SJSA1 (cell line): ENCODE measurements at regions not wholly inside any gene's neighbourhood (a gene's known extent, or its start where the extent isn't known, plus 50 kb on each side); places are given as distances from the start of the nearest gene placed in this dataset.

ENCODE experiments used
- DNase-seq, 2 experiments: peaks; one replicate each; pipeline ENCODE4 v3.0.0-alpha.2; 2015 to 2020; ENCODE audit warnings: low spot score in 2 of 2, low read depth in 1 of 2
- H3K27ac ChIP-seq: fragments of 250-450 bp; sonication (Bioruptor Pico); 2 replicates; pipeline ENCODE4 v1.5.1; 2020; ENCODE audit warnings: mild to moderate bottlenecking, moderate library complexity
- H3K27me3 ChIP-seq: fragments of 250-450 bp; sonication (Bioruptor Pico); replicated peaks from 2 replicates; pipeline ENCODE4 v1.5.1; 2020; ENCODE audit warnings: mild to moderate bottlenecking, moderate library complexity
- H3K36me3 ChIP-seq: fragments of 250-450 bp; sonication (Bioruptor Pico); 2 replicates; pipeline ENCODE4 v1.5.1; 2020; ENCODE audit warnings: mild to moderate bottlenecking
- H3K4me1 ChIP-seq: fragments of 250-450 bp; sonication (Bioruptor Pico); replicated peaks from 2 replicates; pipeline ENCODE4 v1.6.1; 2021; ENCODE audit warnings: mild to moderate bottlenecking
- H3K4me3 ChIP-seq: fragments of 250-450 bp; sonication (Bioruptor Pico); 2 replicates; pipeline ENCODE4 v1.5.1; 2020; ENCODE audit warnings: mild to moderate bottlenecking
- H3K9me3 ChIP-seq: fragments of 250-450 bp; sonication (Bioruptor Pico); replicated peaks from 2 replicates; pipeline ENCODE4 v1.5.1; 2020; ENCODE audit warnings: mild to moderate bottlenecking

- DNase-seq: no peak
- Histone ChIP-seq H3K4me3 (no peak overlapping the region), H3K9me3 (peaks cover 21% of the 10 kb centered on the region; the same call in 1 of the 2 replicates), H3K27ac (no peak overlapping the region), H3K36me3 (no peaks in the 10 kb centered on the region), H3K4me1 (no peaks in the 10 kb centered on the region), H3K27me3 (no peaks in the 10 kb centered on the region)
Observed at GRCh38 chr5:164801910-164802309, 1296.5 kb downstream of the MAT2B start.

DNA sequence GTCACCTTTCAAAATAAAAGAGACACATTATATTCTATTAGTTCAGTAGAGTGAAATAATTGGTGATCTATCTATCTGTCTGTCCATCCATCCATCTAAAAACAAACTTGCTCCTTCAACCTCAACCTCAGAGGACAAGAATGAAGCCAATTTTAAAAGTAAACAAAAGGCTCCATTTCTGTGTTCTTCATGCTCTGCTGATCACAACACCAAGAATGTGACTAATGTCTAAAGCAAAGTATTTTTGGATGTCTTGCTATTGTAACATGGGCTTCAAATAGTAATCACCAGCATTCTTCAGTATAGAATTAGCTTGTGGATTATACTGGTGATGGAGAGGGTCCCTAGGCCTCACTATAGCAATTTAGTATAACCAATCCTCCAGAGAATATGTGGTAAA lies 1304.4 kb downstream of the MAT2B start:
- no peak overlapping the region for H3K27ac ChIP-seq
- no peaks in the 10 kb centered on the region for H3K36me3 ChIP-seq
- no peaks in the 10 kb centered on the region for H3K4me1 ChIP-seq
- H3K27me3 ChIP-seq: no peaks in the 10 kb centered on the region
- peaks cover 3% of the 10 kb centered on the region; the same call in 1 of the 2 replicates for H3K9me3 ChIP-seq
- no peak overlapping the region for H3K4me3 ChIP-seq
- DNase-seq: no peak

DNA sequence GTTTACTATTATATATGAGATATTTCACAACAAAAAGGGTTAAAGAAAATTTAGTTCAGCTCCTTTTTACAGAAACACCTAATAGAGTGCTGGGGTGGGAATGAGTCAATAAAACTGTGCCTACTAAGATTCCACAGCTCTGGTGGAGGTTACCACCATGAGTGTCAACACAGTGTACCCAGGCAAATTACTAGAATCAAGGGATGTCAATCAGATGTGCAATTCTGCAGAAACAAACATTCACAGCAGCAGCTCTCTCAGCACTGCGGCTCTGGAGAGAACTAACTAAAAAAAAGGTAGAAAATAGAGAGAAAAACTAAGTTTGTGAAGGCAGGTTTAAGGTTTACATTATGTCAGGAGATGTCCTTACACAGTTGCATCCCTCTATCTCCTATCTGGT lies 1313.0 kb downstream of the MAT2B start:
- Histone ChIP-seq H3K27ac (no peak overlapping the region), H3K9me3 (peaks cover 12% of the 10 kb centered on the region; the same call in 1 of the 2 replicates), H3K4me3 (no peak overlapping the region), H3K4me1 (no peaks in the 10 kb centered on the region), H3K36me3 (no peaks in the 10 kb centered on the region), H3K27me3 (no peaks in the 10 kb centered on the region)
- DNase-seq: no peak

DNA sequence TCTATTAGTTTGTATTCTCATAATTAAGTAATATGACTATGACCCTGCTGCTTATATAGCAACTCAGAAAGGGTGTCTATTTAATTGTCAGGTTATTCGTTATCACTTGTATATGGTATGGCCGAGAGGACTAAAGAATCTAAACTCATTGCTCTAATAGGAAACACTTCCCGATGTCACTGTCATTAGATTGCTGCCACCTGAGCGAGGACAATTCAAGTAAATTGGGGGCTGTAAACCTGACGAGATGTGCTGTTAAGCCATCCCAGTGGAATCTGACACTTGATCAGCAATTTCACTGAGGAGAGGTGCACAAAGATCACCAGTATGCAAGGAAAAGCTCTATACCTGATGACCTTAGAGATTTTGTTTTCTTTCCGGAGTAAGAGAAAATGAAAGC lies 1319.3 kb downstream of the MAT2B start:
- Histone ChIP-seq H3K9me3 (peaks cover 11% of the 10 kb centered on the region), H3K4me3 (no peak overlapping the region), H3K36me3 (no peaks in the 10 kb centered on the region), H3K4me1 (no peaks in the 10 kb centered on the region), H3K27ac (no peak overlapping the region), H3K27me3 (no peaks in the 10 kb centered on the region)
- no peak for DNase-seq

DNA sequence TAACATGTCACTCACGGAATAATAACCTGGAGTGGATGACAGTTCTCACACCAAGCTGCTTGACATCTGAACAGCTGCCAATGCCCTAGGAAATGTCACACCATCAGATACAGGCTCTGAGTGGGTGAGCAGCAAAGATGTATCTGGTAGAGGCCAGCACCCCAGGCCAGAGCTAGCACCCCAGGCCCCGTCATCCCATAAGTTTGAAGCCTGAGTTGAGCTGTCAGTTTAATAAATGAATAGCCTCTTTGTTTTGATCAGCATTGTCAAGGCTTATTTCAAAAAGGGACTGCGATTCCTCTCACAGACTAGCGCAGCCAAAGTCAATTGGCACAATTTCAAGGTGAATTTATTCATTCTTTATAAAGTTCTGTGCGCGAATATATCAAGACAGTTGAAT lies 1327.1 kb downstream of the MAT2B start:
- Histone ChIP-seq H3K4me3 (no peak overlapping the region), H3K27ac (no peak overlapping the region), H3K36me3 (no peaks in the 10 kb centered on the region), H3K9me3 (peaks cover 2% of the 10 kb centered on the region; the same call in 1 of the 2 replicates), H3K4me1 (no peaks in the 10 kb centered on the region), H3K27me3 (no peaks in the 10 kb centered on the region)
- DNase-seq: no peak

GRCh38 chr5:164844348-164844747 lies 1338.9 kb downstream of the MAT2B start:
- Histone ChIP-seq H3K9me3 (peaks cover 13% of the 10 kb centered on the region), H3K27me3 (no peaks in the 10 kb centered on the region), H3K4me3 (no peak overlapping the region), H3K27ac (no peak overlapping the region), H3K4me1 (no peaks in the 10 kb centered on the region), H3K36me3 (no peaks in the 10 kb centered on the region)
- no peak for DNase-seq

DNA sequence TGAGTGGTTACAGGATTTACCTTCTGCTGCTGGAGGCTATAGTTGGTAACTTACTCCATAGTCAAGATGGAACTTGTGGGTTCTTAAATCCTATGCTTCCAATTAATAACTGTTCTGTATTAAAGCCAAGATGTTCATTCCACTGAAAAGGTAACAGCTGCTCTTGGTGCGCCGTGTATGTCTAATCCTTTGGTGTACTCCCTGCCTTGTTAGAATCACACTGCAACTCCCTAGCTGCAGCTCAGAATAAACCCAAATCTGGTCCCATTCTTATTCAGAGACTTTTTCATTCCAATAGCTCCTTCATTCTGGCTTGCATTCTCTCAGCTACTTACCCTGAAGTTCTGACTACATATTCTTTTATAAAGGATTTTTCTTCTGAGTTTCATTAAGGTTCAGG lies 1355.5 kb downstream of the MAT2B start:
- H3K27ac ChIP-seq: no peak overlapping the region
- H3K27me3 ChIP-seq: no peaks in the 10 kb centered on the region
- H3K36me3 ChIP-seq: no peaks in the 10 kb centered on the region
- H3K9me3 ChIP-seq: peaks cover 16% of the 10 kb centered on the region
- no peaks in the 10 kb centered on the region for H3K4me1 ChIP-seq
- no peak overlapping the region for H3K4me3 ChIP-seq
- DNase-seq: no peak

DNA sequence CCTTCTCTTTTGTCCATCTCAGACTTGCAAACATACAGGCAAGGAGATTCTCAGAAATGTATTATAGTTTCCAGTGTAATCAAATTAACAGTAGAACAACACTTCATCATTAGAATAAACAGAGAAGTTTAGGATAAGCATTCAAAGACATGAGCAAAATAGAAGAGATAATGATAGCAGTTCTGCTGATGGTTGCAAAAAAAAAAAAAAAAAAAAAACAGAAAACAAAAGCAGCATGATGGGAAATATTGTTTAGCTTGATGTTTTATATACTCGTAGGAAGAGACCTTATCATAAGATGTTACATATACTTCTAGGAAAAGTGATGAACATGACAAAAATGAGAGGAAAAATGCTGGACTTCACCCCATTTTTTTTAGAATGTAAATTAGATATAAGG lies 1356.2 kb downstream of the MAT2B start:
- Histone ChIP-seq H3K27me3 (no peaks in the 10 kb centered on the region), H3K27ac (no peak overlapping the region), H3K36me3 (no peaks in the 10 kb centered on the region), H3K9me3 (peaks cover 16% of the 10 kb centered on the region), H3K4me1 (no peaks in the 10 kb centered on the region), H3K4me3 (no peak overlapping the region)
- no peak for DNase-seq

DNA sequence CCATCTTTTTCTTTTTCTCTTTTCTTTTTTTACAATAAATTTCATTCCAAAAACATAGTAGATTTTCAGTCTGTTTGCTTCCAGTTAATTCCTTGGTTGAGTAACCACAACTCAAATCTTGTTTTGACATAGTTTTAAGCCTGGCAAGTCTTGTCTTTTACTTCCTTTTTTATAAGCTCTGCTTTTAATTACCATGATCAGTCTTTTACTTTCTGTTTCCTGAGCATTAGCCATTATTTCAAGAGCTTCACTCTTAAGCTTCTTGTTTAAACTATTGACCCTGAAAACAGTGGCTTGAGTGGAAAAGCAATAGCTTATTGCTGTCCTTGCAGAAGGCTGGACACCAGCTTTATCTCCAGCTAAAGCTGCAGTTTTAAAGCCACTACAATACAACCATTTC lies 1363.3 kb downstream of the MAT2B start:
- H3K27me3 ChIP-seq: no peaks in the 10 kb centered on the region
- H3K36me3 ChIP-seq: no peaks in the 10 kb centered on the region
- no peaks in the 10 kb centered on the region for H3K4me1 ChIP-seq
- H3K9me3 ChIP-seq: no peaks in the 10 kb centered on the region; the same call in 1 of the 2 replicates
- H3K4me3 ChIP-seq: no peak overlapping the region
- no peak overlapping the region for H3K27ac ChIP-seq
- DNase-seq: no peak

DNA sequence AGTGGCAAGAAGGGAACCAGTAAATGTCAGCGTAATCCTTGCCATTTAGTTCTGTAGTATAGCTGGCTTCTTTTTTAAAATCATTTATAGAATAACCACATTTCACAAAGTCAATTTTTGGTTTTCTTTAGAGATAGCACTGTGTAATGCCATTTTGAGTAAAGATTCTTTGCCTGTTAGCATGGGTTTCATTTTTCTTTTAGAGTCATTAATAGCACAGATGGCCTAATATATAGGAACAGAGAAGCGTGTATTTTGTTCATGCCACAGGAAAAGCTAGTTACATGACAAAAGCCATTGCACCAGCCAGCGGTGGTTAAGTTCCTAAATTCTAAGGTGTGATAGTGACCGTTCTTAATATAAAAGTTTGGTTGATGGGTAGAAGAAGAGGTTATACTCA lies 1363.9 kb downstream of the MAT2B start:
- no peak for DNase-seq
- no peaks in the 10 kb centered on the region for H3K4me1 ChIP-seq
- H3K4me3 ChIP-seq: no peak overlapping the region
- peaks cover 2% of the 10 kb centered on the region; the same call in 1 of the 2 replicates for H3K9me3 ChIP-seq
- no peaks in the 10 kb centered on the region for H3K36me3 ChIP-seq
- no peaks in the 10 kb centered on the region for H3K27me3 ChIP-seq
- H3K27ac ChIP-seq: no peak overlapping the region

DNA sequence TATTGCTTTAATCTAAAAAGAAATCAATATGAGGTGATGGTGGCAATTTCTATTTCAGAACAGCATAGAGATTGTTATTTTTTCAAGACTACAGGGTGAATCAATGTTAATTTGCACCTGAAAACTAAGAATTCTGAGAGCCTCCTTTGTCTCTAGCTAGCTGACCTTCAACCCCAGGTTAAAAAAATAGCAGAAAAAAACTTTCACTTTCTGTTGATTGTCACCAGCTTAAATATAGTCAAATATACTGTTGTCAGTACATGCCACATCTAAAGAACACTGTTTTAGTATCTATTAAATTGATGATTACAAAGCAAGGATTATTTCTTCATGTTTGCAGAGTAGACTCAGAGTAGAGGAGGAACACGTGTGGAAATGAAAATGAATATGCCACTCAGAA lies 1371.4 kb downstream of the MAT2B start:
- H3K27me3 ChIP-seq: no peaks in the 10 kb centered on the region
- no peak for DNase-seq
- H3K36me3 ChIP-seq: no peaks in the 10 kb centered on the region
- peaks cover 16% of the 10 kb centered on the region for H3K9me3 ChIP-seq
- no peak overlapping the region for H3K27ac ChIP-seq
- H3K4me1 ChIP-seq: no peaks in the 10 kb centered on the region
- H3K4me3 ChIP-seq: no peak overlapping the region

- no peak for DNase-seq
- Histone ChIP-seq H3K27me3 (no peaks in the 10 kb centered on the region), H3K4me1 (no peaks in the 10 kb centered on the region), H3K9me3 (peaks cover 19% of the 10 kb centered on the region), H3K27ac (no peak overlapping the region), H3K36me3 (no peaks in the 10 kb centered on the region), H3K4me3 (no peak overlapping the region)
Observed at GRCh38 chr5:164881442-164881841, 1376.0 kb downstream of the MAT2B start.

- no peak for DNase-seq
- no peak overlapping the region for H3K27ac ChIP-seq
- H3K27me3 ChIP-seq: no peaks in the 10 kb centered on the region
- no peaks in the 10 kb centered on the region for H3K4me1 ChIP-seq
- peaks cover 15% of the 10 kb centered on the region for H3K9me3 ChIP-seq
- no peaks in the 10 kb centered on the region for H3K36me3 ChIP-seq
- no peak overlapping the region for H3K4me3 ChIP-seq
Observed at GRCh38 chr5:164885179-164885578, 1379.8 kb downstream of the MAT2B start.

- Histone ChIP-seq H3K27ac (no peak overlapping the region), H3K27me3 (no peaks in the 10 kb centered on the region), H3K36me3 (no peaks in the 10 kb centered on the region), H3K4me1 (no peaks in the 10 kb centered on the region), H3K4me3 (no peak overlapping the region), H3K9me3 (peaks cover 15% of the 10 kb centered on the region)
- no peak for DNase-seq
Observed at GRCh38 chr5:164893071-164893470, 1387.7 kb downstream of the MAT2B start.

- DNase-seq: no peak
- peaks cover 7% of the 10 kb centered on the region; the same call in 1 of the 2 replicates for H3K9me3 ChIP-seq
- H3K4me3 ChIP-seq: no peak overlapping the region
- no peak overlapping the region for H3K27ac ChIP-seq
- no peaks in the 10 kb centered on the region for H3K4me1 ChIP-seq
- H3K27me3 ChIP-seq: no peaks in the 10 kb centered on the region
- no peaks in the 10 kb centered on the region for H3K36me3 ChIP-seq
Observed at GRCh38 chr5:164898705-164899104, 1393.3 kb downstream of the MAT2B start.
